ENCODE measurements at regions not wholly inside any gene's neighbourhood (a gene's known extent, or its start where the extent isn't known, plus 50 kb on each side); places are given as distances from the start of the nearest gene placed in this dataset.

- peaks cover 16% of the 10 kb centered on the region for H3K4me1 Mint-ChIP-seq
- H3K9me3 Mint-ChIP-seq = no peaks in the 10 kb centered on the region
- no peak overlapping the region for H3K27ac Mint-ChIP-seq
- no peak overlapping the region for H3K4me3 Mint-ChIP-seq
- no peak for ATAC-seq
- H3K27me3 Mint-ChIP-seq = no peaks in the 10 kb centered on the region
- H3K36me3 Mint-ChIP-seq = peaks cover 82% of the 10 kb centered on the region
Observed at GRCh38 chrX:2618516-2618915, 72.6 kb upstream of the CD99 start.

GRCh38 chrX:2614911-2615310 lies 76.2 kb upstream of the CD99 start:
- no peak overlapping the region for H3K4me3 Mint-ChIP-seq
- H3K36me3 Mint-ChIP-seq = peaks cover 68% of the 10 kb centered on the region
- no peaks in the 10 kb centered on the region for H3K9me3 Mint-ChIP-seq
- no peak for ATAC-seq
- H3K27ac Mint-ChIP-seq = no peak overlapping the region
- peaks cover 35% of the 10 kb centered on the region for H3K4me1 Mint-ChIP-seq
- no peaks in the 10 kb centered on the region for H3K27me3 Mint-ChIP-seq

- Mint-ChIP-seq H3K4me1 (peaks cover 53% of the 10 kb centered on the region), H3K27me3 (no peaks in the 10 kb centered on the region), H3K4me3 (peak overlapping the region; percentile 77), H3K36me3 (peaks cover 37% of the 10 kb centered on the region), H3K9me3 (peaks cover 4% of the 10 kb centered on the region), H3K27ac (peak overlapping the region; percentile 94)
- no peak for ATAC-seq
Observed at GRCh38 chrX:2610246-2611170, 80.6 kb upstream of the CD99 start.

- no peak for ATAC-seq
Observed at GRCh38 chrX:2609431-2610238, 81.5 kb upstream of the CD99 start.

GRCh38 chrX:2608638-2609430 lies 82.3 kb upstream of the CD99 start:
- H3K27ac Mint-ChIP-seq = peak overlapping the region; percentile 94
- peaks cover 20% of the 10 kb centered on the region for H3K36me3 Mint-ChIP-seq
- peak; percentile 98 for ATAC-seq
- H3K27me3 Mint-ChIP-seq = no peaks in the 10 kb centered on the region
- H3K4me1 Mint-ChIP-seq = peaks cover 43% of the 10 kb centered on the region
- H3K4me3 Mint-ChIP-seq = peak overlapping the region; percentile 98
- peaks cover 4% of the 10 kb centered on the region for H3K9me3 Mint-ChIP-seq

More at GRCh38 chrX:2609431-2610238, 81.5 kb upstream of the CD99 start:
- Mint-ChIP-seq H3K4me1 (peaks cover 45% of the 10 kb centered on the region), H3K4me3 (peak overlapping the region; percentile 98), H3K36me3 (peaks cover 28% of the 10 kb centered on the region), H3K27me3 (no peaks in the 10 kb centered on the region), H3K27ac (peak overlapping the region; percentile 94), H3K9me3 (peaks cover 4% of the 10 kb centered on the region)

GRCh38 chrX:2607113-2607512 lies 84.0 kb upstream of the CD99 start:
- H3K36me3 Mint-ChIP-seq = peaks cover 19% of the 10 kb centered on the region

GRCh38 chrX:2600564-2600963 lies 90.5 kb upstream of the CD99 start:
- no peak overlapping the region for H3K27ac Mint-ChIP-seq
- no peak overlapping the region for H3K4me3 Mint-ChIP-seq
- no peaks in the 10 kb centered on the region for H3K4me1 Mint-ChIP-seq
- H3K36me3 Mint-ChIP-seq = peaks cover 24% of the 10 kb centered on the region
- ATAC-seq = no peak
- no peaks in the 10 kb centered on the region for H3K27me3 Mint-ChIP-seq
- no peaks in the 10 kb centered on the region for H3K9me3 Mint-ChIP-seq

More at GRCh38 chrX:2607113-2607512, 84.0 kb upstream of the CD99 start:
- Mint-ChIP-seq H3K27me3 (no peaks in the 10 kb centered on the region), H3K9me3 (peaks cover 4% of the 10 kb centered on the region), H3K27ac (no peak overlapping the region), H3K4me1 (peaks cover 36% of the 10 kb centered on the region), H3K4me3 (no peak overlapping the region)
- no peak for ATAC-seq

- ATAC-seq = no peak
- H3K36me3 Mint-ChIP-seq = peaks cover 15% of the 10 kb centered on the region
- H3K4me1 Mint-ChIP-seq = peaks cover 13% of the 10 kb centered on the region
- H3K4me3 Mint-ChIP-seq = no peak overlapping the region
- no peaks in the 10 kb centered on the region for H3K9me3 Mint-ChIP-seq
- no peak overlapping the region for H3K27ac Mint-ChIP-seq
- no peaks in the 10 kb centered on the region for H3K27me3 Mint-ChIP-seq
Observed at GRCh38 chrX:2596555-2597255, 94.4 kb upstream of the CD99 start.

- H3K27ac Mint-ChIP-seq = no peak overlapping the region
- H3K27me3 Mint-ChIP-seq = no peaks in the 10 kb centered on the region
- H3K4me3 Mint-ChIP-seq = no peak overlapping the region
- H3K9me3 Mint-ChIP-seq = no peaks in the 10 kb centered on the region
- H3K36me3 Mint-ChIP-seq = peaks cover 14% of the 10 kb centered on the region
- ATAC-seq = no peak
- H3K4me1 Mint-ChIP-seq = peaks cover 13% of the 10 kb centered on the region
Observed at GRCh38 chrX:2596045-2596444, 95.0 kb upstream of the CD99 start.

GRCh38 chrX:2595258-2595657 lies 94.5 kb upstream of the DHRSX start:
- Mint-ChIP-seq H3K27me3 (no peaks in the 10 kb centered on the region), H3K4me3 (no peak overlapping the region), H3K9me3 (no peaks in the 10 kb centered on the region), H3K36me3 (peaks cover 7% of the 10 kb centered on the region), H3K27ac (no peak overlapping the region), H3K4me1 (peaks cover 13% of the 10 kb centered on the region)
- ATAC-seq = no peak

GRCh38 chrX:2594491-2594890 lies 93.7 kb upstream of the DHRSX start:
- H3K27me3 Mint-ChIP-seq = no peaks in the 10 kb centered on the region
- no peak overlapping the region for H3K4me3 Mint-ChIP-seq
- H3K9me3 Mint-ChIP-seq = no peaks in the 10 kb centered on the region
- peaks cover 13% of the 10 kb centered on the region for H3K4me1 Mint-ChIP-seq
- H3K27ac Mint-ChIP-seq = no peak overlapping the region
- no peak for ATAC-seq
- no peaks in the 10 kb centered on the region for H3K36me3 Mint-ChIP-seq

- Mint-ChIP-seq H3K9me3 (no peaks in the 10 kb centered on the region), H3K27ac (no peak overlapping the region), H3K36me3 (no peaks in the 10 kb centered on the region), H3K4me1 (peaks cover 16% of the 10 kb centered on the region), H3K27me3 (peaks cover 5% of the 10 kb centered on the region), H3K4me3 (no peak overlapping the region)
- no peak for ATAC-seq
Observed at GRCh38 chrX:2592279-2592678, 91.5 kb upstream of the DHRSX start.

- ATAC-seq = no peak
- H3K27me3 Mint-ChIP-seq = peaks cover 27% of the 10 kb centered on the region
- H3K9me3 Mint-ChIP-seq = no peaks in the 10 kb centered on the region
- H3K27ac Mint-ChIP-seq = no peak overlapping the region
- no peaks in the 10 kb centered on the region for H3K36me3 Mint-ChIP-seq
- peaks cover 34% of the 10 kb centered on the region for H3K4me1 Mint-ChIP-seq
- no peak overlapping the region for H3K4me3 Mint-ChIP-seq
Observed at GRCh38 chrX:2589186-2590020, 88.6 kb upstream of the DHRSX start.

GRCh38 chrX:2588049-2588448 lies 87.3 kb upstream of the DHRSX start:
- ATAC-seq = no peak
- Mint-ChIP-seq H3K27me3 (peaks cover 35% of the 10 kb centered on the region), H3K27ac (no peak overlapping the region), H3K4me1 (peaks cover 33% of the 10 kb centered on the region), H3K9me3 (no peaks in the 10 kb centered on the region), H3K4me3 (no peak overlapping the region), H3K36me3 (no peaks in the 10 kb centered on the region)
